ENCODE measurements at regions not wholly inside any gene's neighbourhood (a gene's known extent, or its start where the extent isn't known, plus 50 kb on each side); places are given as distances from the start of the nearest gene placed in this dataset.
"Not testable (repeated sequence)": the region's sequence is repeated elsewhere in the genome, so short reads cannot be mapped to it uniquely, and the experiment has no call there.

DNA sequence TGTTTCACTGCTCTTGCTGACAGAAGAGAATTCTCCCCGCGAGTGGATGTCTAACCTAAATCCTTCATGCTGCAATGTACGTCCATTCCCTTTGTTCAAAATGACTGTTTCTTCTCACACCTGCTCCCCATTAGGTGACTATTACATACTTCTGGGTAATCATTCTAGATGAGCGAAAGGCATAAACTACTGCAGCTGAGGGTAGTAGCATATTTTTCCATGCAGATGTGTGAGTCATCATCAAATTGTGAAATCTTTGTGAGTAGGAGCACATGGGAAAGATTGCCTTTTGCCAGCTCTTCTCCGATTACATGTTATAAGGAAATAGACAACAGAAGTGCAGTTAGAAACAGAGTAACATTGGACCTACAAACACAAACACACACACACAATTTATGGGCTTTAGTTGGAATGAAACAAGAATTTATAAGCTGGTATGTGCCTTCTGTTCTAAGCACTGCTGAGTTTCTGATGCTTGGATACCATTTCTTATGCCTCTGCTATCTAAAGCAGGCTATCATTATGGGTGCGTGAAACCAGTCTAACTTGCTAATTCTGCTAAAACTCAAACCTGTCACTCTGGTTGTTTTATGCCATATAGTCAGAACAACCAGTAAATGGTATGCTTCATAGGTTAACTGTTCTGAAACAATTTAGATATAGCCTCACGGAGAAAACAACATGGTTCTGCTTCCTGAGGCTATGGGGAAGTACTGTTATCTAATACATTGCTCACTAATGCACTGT lies 346.9 kb upstream of the PSMD7 start:
- no peak for DNase-seq

GRCh38 chr16:73945631-73946030 lies 351.0 kb upstream of the PSMD7 start:
- no peak for DNase-seq

DNA sequence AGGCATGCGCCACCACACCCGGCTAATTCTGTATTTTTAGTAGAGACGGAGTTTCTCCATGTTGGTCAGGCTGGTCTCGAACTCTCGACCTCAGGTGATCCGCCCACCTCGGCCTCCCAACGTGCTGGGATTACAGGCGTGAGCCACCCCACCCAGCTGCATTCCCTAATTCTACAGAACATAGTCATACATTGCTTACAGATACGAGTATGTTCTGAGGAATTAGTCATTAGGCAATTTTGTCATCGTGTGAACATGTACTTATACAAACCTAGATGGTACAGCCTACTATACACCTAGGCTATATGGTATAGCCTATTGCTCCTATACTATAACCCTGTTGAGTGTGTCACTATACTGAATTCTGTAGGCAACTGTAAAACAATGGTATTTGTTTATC lies 353.4 kb upstream of the PSMD7 start:
- DNase-seq = not testable (repeated sequence)

DNA sequence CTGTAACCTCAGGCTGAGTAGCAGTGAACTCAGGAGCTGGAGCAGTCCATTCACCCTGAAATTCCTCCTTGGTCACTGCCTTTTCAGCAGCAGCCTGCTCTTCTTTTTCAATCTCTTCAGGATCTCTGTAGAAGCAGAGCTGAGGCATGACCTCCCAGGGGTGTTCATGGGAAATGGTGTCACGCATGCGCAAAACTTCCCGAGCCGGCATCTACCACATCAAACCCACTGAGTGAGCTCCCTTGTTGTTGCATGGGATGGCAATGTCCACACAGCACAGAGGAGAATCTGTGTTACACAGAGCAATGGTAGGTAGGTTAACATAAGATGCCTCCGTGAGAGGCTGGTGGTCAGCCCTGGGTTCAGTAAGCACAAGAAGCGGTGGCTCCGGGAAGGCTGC lies 355.8 kb upstream of the PSMD7 start:
- not testable (repeated sequence) for DNase-seq

GRCh38 chr16:73923951-73924350 lies 372.7 kb upstream of the PSMD7 start:
- DNase-seq = no peak

- no peak for DNase-seq
Observed at GRCh38 chr16:73921295-73921694, 375.3 kb upstream of the PSMD7 start.

DNA sequence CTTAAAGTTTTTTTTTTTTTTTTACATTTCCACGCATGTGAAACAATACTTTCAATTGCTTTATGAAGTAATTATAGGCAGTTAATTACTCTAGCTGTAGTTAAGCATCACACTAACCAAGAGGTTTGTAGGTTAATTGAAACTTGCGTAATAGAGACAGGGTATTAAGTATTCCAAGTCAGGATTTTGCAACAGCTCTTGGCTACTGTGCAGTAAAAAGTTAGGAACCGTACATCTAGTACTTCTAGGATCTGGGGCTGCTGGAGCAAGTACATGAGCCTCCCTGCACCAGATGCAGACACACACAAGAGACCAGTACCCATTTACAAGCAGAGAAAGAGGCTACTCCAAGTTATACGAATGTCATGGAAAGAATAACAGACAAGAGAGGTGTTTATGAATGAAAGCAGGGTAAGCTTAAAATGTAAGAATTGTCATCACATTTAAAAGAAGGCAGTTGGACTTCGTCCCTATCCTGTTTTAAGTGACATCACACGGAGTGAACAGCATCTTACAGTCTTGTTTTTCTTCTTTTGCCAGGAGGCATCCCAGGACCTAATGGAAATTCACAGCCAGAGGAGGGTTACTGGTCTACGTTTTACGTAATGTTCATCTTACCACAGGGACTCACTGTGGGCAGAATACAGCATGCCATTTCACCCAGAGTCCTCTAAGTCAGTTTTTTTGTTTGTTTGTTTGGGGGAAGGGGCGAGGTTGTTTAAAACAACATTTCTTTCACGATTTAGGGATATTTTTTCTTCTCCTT lies 379.6 kb upstream of the PSMD7 start:
- DNase-seq = no peak

GRCh38 chr16:73915935-73916334 lies 380.7 kb upstream of the PSMD7 start:
- DNase-seq = no peak

DNA sequence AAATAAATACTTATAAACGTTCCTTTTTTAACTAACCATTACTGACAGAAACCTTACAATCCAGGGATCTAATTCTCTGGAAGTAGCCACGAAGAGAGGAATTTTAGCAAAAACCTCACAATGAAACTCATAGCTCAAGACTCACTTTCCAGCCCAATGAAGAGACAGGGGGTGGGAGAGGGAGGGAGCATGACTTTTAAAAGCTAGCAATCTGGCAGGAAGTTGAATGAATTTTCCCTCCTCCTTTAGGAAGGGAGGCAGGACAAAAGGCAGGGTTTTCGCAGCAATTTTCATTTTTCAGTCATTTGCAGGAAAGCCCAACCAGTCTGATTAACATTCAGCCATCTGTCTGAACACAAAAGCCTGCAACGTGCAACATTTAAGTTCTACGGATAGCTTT lies 381.5 kb upstream of the PSMD7 start:
- no peak for DNase-seq

- DNase-seq = no peak
Observed at GRCh38 chr16:73912850-73913249, 383.8 kb upstream of the PSMD7 start.

DNA sequence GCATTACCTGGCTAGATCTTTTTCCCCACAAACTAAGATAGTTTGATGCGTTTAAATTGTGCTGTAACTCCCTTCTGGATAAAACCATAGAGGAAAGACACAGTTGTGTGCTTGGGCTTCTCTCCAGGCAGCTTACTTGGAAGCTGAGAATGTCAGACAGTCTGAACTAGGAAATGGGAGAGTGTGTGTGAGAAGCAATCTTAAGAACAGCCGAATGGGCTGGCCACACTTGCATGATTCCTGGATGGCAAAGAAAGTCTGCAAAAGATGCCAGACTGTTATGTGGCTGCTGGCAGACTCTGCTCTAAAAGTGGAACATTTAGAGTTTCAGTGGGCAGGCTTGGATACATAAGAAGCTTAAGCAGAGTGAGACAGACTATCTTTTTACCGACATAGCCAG lies 384.3 kb upstream of the PSMD7 start:
- DNase-seq = no peak

GRCh38 chr16:73909529-73910035 lies 387.0 kb upstream of the PSMD7 start:
- DNase-seq = no peak

DNA sequence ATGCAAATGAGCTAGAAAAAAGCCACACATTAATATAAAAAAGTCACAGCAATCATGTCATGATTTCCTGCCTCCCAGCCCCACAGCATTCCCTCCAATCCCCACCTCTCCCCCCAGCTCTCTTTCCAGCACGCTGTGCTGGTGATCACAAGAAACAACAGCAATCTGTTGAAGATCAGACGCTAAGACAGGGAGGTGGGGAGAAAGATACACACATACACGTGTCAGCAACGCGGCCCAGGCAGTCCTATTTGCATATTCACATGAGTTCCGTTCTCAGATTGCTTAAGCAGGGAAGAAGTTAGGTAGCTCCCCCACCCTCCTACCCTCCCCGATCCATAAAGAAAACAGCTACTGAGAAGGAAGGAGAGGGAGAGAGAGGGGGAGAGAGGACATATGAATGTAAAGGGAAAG lies 405.5 kb upstream of the PSMD7 start:
- DNase-seq = no peak

DNA sequence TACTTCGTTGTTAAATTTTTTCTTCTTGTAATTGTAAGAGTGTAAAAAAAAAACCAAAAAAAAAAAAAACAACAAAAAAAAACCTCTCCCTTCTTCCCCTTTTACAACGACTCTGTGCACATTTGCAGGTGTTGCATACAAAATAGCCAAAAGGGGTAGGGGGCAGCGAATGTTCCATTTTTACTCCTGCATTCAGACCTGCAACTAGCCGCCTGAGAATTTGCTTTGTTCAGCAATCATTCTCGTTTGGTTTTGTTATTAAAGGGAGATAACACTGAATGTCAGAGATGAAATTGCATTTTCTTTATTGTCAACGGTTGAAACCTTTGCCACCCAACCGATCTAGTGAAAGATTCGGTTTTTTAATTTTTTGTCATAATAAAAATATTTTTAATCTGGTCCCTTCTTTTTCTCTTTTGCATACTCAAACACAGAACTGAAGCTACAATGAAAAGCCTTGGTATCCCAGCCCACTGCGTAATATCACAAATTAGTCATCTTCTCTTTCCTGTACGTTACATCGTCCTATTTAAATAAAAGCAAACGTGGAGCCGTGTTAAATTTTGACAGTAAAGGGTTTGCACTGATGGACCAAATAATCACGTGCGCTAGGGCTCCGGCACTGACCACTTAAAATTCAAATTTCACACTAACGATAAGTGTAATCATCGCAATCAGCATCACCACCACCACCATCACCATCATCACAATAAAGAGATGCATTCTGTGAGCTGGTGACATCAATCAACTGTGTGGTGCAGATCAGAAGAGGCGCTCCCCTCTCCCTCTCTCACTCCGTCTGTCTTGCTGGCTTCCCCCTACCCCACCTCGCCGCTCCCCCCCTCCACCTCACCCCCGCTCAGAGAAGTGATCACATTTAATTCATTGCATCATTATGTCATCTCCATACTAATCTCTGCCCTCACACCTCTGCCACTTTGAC lies 406.2 kb upstream of the PSMD7 start:
- DNase-seq = no peak

GRCh38 chr16:73888840-73889490 lies 407.6 kb upstream of the PSMD7 start:
- DNase-seq = no peak

DNA sequence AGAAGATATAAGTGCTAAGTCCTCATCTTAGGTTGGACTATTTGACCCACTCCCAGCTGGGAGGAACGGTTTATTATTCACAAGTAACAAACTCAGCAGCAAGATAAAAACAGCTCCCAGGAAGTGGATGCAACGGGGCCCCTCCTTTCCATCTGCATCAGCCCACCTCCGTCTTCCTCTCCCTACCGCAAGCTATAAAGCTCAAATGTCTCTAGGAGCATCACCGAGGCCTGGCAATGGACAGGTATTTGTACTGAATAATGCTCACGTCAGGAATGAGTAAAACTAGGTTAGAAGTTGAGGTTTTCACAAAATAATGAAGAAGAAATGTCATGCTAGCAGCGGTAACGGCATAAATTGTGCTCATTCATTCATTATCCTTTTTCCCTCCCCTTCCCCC lies 408.7 kb upstream of the PSMD7 start:
- no peak for DNase-seq

- no peak for DNase-seq
Observed at GRCh38 chr16:73886426-73886825, 410.2 kb upstream of the PSMD7 start.

GRCh38 chr16:73885319-73885718 lies 411.3 kb upstream of the PSMD7 start:
- no peak for DNase-seq

DNA sequence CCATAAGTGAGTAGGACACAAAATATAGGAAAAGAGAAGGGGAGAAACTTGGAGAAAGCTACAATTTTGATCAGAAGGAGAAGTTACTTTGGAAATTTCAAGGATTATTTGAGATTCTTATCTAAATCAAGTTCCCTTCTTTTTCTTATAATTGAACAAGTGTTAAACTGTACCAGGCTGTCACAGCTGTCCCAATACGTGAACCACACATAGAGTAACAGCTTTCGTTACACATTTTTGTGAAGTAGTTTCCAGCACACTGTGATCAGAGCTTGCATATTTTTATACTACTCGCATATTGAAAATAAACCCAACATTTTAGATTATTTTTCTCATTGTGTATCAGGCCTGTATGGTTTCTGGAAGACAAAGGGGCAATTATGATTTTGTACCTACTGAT lies 412.8 kb upstream of the PSMD7 start:
- DNase-seq = no peak

DNA sequence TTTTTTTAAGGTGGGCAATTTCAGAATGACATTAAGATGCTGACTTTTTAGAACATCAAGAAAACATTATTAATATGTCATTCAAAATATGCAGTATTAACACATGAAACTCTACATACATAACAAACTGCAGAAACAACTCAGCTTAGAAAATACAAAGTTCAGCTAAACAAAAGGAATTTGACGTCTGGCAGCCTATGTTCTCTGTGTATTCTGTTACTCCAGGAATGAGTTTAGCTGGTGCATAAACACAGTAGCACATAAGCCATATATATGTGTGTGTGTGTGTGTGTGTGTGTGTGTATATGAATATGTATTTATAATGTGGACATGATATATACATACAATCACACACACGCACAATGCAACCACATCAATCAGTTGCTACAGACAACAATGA lies 413.5 kb upstream of the PSMD7 start:
- DNase-seq = no peak

DNA sequence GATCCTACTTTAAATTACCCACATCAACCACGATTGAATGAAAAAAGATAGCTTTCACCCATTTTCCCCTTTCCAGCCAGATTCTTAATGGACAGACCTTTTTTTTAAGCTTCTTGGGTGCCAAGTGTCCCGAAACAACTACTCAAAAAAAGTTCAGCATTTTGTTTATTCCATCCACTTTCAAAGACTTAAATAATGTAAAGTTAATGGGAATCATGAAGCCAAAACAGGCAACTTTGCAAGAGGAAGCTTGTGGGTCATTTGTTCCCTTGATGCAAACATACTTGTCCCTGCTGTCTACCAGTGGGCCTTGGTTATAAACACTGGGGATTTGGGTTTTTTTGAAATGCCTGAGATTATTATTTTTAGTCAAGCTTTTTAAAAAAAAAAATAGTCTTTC lies 414.0 kb upstream of the PSMD7 start:
- no peak for DNase-seq

DNA sequence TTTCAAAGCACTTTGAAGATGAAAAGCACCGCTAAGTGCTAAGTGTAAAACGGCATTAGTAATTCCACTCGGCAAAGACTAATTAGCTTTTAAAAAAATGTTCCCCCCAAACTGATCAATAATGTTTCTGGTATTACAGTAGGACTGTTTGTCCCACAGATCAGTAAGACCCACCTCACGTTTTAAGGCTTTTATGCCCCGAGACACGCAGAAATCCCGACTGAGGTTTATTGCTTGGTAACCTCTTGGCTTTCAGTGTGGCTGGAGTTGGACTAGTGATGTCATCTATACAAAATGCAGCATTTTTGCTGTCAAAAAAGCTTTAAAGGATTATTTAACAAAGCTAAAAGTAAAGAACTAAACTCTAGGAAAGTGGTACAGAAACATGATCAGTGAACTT lies 414.6 kb upstream of the PSMD7 start:
- DNase-seq = no peak

DNA sequence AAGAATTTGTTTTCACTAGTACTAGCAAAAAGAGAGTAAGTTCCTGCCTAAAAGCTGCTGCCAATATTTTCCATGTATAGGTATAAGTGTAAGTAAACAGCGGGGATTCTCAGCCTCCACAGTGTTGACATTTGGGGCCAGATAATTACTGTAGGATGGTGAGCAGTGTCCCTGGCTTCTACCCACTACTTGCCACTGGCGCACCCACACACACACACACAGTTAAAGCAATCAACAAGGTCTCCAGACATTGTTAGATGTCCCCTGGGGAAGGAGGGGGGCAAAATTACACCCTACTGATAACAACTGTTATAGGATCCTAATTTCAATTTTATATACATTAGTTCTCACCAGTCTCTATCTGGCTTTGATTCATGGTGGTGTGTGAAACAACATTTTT lies 417.0 kb upstream of the PSMD7 start:
- DNase-seq = no peak
